MM.1S (cell line): ENCODE measurements at regions not wholly inside any gene's neighbourhood (a gene's known extent, or its start where the extent isn't known, plus 50 kb on each side); places are given as distances from the start of the nearest gene placed in this dataset.

Experiments used
- DNase-seq: peaks from one replicate; pipeline ENCODE4 v3.0.0-alpha.2; 2015
- H2AFZ ChIP-seq: fragments of 300-600 bp; sonication (generic); 2 replicates; pipeline ENCODE4 v1.6.0; 2016; ENCODE audit warnings: antibody characterized with exemption, low read length
- H3F3A ChIP-seq: fragments of 300-600 bp; sonication (generic); 2 replicates; pipeline ENCODE4 v1.6.1; 2016; ENCODE audit warnings: mild to moderate bottlenecking, antibody characterized with exemption, low read length, moderate library complexity, mixed read lengths; ENCODE audit not compliant: insufficient read depth
- H3K27ac ChIP-seq: fragments of 300-600 bp; sonication (generic); 2 replicates; pipeline ENCODE4 v1.5.1; 2016; ENCODE audit warnings: mild to moderate bottlenecking, low read length
- H3K27me3 ChIP-seq: fragments of 300-600 bp; sonication (generic); replicated peaks from 2 replicates; pipeline ENCODE4 v1.6.0; 2016; ENCODE audit warnings: low read length; ENCODE audit not compliant: insufficient read depth
- H3K36me3 ChIP-seq: fragments of 300-600 bp; sonication (generic); replicated peaks from 2 replicates; pipeline ENCODE4 v1.6.1; 2016; ENCODE audit warnings: mild to moderate bottlenecking, low read length, mixed read lengths; ENCODE audit not compliant: insufficient read depth
- H3K4me1 ChIP-seq: fragments of 300-600 bp; sonication (generic); 2 replicates; pipeline ENCODE4 v1.6.1; 2016; ENCODE audit warnings: low read length, mixed read lengths
- H3K4me2 ChIP-seq: fragments of 300-600 bp; sonication (generic); 2 replicates; pipeline ENCODE4 v1.6.0; 2016; ENCODE audit warnings: low read depth, low read length
- H3K4me3 ChIP-seq: fragments of 300-600 bp; sonication (generic); 2 replicates; pipeline ENCODE4 v1.5.1; 2016; ENCODE audit warnings: low read length, mixed read lengths
- H3K79me2 ChIP-seq: fragments of 300-600 bp; sonication (generic); 2 replicates; pipeline ENCODE4 v1.6.1; 2016; ENCODE audit warnings: mixed run types, low read length, mixed read lengths
- H3K9ac ChIP-seq: fragments of 300-600 bp; sonication (generic); 2 replicates; pipeline ENCODE4 v1.6.1; 2016; ENCODE audit warnings: low read length, mixed read lengths
- H3K9me2 ChIP-seq: fragments of 300-600 bp; sonication (generic); replicated peaks from 2 replicates; pipeline ENCODE4 v1.6.1; 2016; ENCODE audit warnings: mild to moderate bottlenecking, low read length, mixed read lengths; ENCODE audit not compliant: insufficient read depth
- H3K9me3 ChIP-seq: fragments of 300-600 bp; sonication (generic); replicated peaks from 2 replicates; pipeline ENCODE4 v1.6.1; 2016; ENCODE audit warnings: mild to moderate bottlenecking, low read length, mixed read lengths; ENCODE audit not compliant: insufficient read depth
- H4K20me1 ChIP-seq: fragments of 300-600 bp; sonication (generic); 2 replicates; pipeline ENCODE4 v1.6.1; 2016; ENCODE audit warnings: mild to moderate bottlenecking, low read length, moderate library complexity, mixed read lengths; ENCODE audit not compliant: insufficient read depth
- EZH2 ChIP-seq: fragments of 300-600 bp; sonication (generic); optimal IDR thresholded peaks from 2 replicates; pipeline ENCODE3; 2017; ENCODE audit warnings: low read depth, mild to moderate bottlenecking, antibody characterized with exemption, low read length, mixed read lengths
- EZH2phosphoT487 ChIP-seq: fragments of 300-600 bp; sonication (generic); IDR thresholded peaks from 2 replicates; pipeline ENCODE4 v1.6.1; 2018; ENCODE audit warnings: antibody characterized with exemption, low read length
- TF ChIP-seq, protein P1 (sequence below): fragments of 300-600 bp; sonication (generic); IDR thresholded peaks from 2 replicates; pipeline ENCODE4 v1.5.1; 2016; ENCODE audit warnings: antibody characterized with exemption, low read length, mixed read lengths

DNA sequence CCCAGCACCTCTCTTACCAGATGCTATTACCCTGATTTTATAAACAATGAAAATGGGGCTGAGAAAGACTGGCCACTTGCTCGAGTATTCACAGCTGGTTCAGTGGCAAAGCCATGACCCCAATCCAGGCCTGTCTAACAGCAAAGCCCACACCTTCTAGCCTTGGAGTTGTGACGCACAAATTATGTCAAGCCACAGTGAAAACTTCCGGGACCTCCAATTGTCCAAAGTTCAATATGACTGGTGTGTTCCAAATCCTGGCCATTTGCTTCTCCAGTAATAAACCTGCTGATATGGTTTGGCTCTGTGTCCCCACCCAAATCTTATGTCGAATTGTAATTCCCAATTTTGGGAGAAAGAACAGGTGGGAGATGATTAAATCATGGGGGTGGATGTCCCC lies 64.7 kb upstream of the RIOK3 start:
- no peak for DNase-seq
- no peak overlapping the region for H3K9ac ChIP-seq
- no peaks in the 10 kb centered on the region for H3K9me2 ChIP-seq
- H3K36me3 ChIP-seq = no peaks in the 10 kb centered on the region
- H3K27me3 ChIP-seq = no peaks in the 10 kb centered on the region
- TF ChIP-seq EZH2phosphoT487 (no peak), EZH2 (no peak)
- TF ChIP-seq, protein P1, sequence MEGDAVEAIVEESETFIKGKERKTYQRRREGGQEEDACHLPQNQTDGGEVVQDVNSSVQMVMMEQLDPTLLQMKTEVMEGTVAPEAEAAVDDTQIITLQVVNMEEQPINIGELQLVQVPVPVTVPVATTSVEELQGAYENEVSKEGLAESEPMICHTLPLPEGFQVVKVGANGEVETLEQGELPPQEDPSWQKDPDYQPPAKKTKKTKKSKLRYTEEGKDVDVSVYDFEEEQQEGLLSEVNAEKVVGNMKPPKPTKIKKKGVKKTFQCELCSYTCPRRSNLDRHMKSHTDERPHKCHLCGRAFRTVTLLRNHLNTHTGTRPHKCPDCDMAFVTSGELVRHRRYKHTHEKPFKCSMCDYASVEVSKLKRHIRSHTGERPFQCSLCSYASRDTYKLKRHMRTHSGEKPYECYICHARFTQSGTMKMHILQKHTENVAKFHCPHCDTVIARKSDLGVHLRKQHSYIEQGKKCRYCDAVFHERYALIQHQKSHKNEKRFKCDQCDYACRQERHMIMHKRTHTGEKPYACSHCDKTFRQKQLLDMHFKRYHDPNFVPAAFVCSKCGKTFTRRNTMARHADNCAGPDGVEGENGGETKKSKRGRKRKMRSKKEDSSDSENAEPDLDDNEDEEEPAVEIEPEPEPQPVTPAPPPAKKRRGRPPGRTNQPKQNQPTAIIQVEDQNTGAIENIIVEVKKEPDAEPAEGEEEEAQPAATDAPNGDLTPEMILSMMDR = no peak
- H3K9me3 ChIP-seq = no peaks in the 10 kb centered on the region
- H3K4me1 ChIP-seq = no peaks in the 10 kb centered on the region
- no peaks in the 10 kb centered on the region for H3K79me2 ChIP-seq
- no peak overlapping the region for H3K4me3 ChIP-seq
- H4K20me1 ChIP-seq = no peaks in the 10 kb centered on the region
- H3F3A ChIP-seq = no peaks in the 10 kb centered on the region
- H3K27ac ChIP-seq = no peak overlapping the region
- H3K4me2 ChIP-seq = no peak overlapping the region
- no peak overlapping the region for H2AFZ ChIP-seq

- no peak for TF ChIP-seq EZH2phosphoT487
- TF ChIP-seq, protein P1 = no peak
- TF ChIP-seq EZH2 = no peak
- Histone ChIP-seq H3K9me2 (no peaks in the 10 kb centered on the region), H3K27ac (no peak overlapping the region), H3K4me3 (no peak overlapping the region), H3K4me1 (no peaks in the 10 kb centered on the region), H3K27me3 (no peaks in the 10 kb centered on the region), H3K4me2 (no peak overlapping the region), H4K20me1 (no peaks in the 10 kb centered on the region), H2AFZ (no peak overlapping the region), H3K79me2 (no peaks in the 10 kb centered on the region), H3K9me3 (no peaks in the 10 kb centered on the region), H3K9ac (no peak overlapping the region), H3K36me3 (no peaks in the 10 kb centered on the region), H3F3A (no peaks in the 10 kb centered on the region)
- DNase-seq = no peak
These were observed 61.9 kb upstream of the RIOK3 start for GRCh38 chr18:23391156-23391555.

DNA sequence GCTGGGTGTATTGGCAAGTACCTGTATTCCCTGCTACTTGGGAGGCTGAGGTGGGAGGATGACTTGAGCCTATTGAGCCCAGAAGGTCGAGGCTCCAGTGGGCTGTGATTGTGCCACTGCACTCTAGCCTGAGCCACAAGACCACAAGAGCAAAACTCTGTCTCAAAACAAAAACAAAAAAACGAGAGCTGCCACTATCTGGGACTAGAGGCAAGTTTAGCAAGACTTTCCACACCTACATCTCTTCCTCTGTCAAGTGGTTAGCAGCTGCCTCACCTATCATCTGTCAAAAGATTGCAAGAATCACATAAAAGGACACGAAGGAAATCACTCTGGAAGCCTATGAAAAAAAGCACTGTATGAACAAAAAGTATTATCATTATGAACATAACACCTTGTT lies 55.2 kb upstream of the RIOK3 start:
- Histone ChIP-seq H3K27ac (no peak overlapping the region), H4K20me1 (no peaks in the 10 kb centered on the region), H3K27me3 (no peaks in the 10 kb centered on the region), H3K4me3 (no peak overlapping the region), H3F3A (no peaks in the 10 kb centered on the region), H3K4me1 (no peaks in the 10 kb centered on the region), H3K36me3 (no peaks in the 10 kb centered on the region), H3K79me2 (no peaks in the 10 kb centered on the region), H3K9me3 (no peaks in the 10 kb centered on the region), H3K9ac (no peak overlapping the region), H3K4me2 (no peak overlapping the region), H2AFZ (no peak overlapping the region), H3K9me2 (no peaks in the 10 kb centered on the region)
- no peak for DNase-seq
- TF ChIP-seq EZH2phosphoT487 (no peak), EZH2 (no peak)
- TF ChIP-seq, protein P1 = no peak
